ENCODE measurements at regions not wholly inside any gene's neighbourhood (a gene's known extent, or its start where the extent isn't known, plus 50 kb on each side); places are given as distances from the start of the nearest gene placed in this dataset.

- TF ChIP-seq CTCF (conservative IDR thresholded peaks at IDR 0.05; ENCODE audit: low read depth, low read length) (no peak), EZH2 (IDR thresholded peaks at IDR 0.05; ENCODE audit: borderline replicate concordance, low read depth, low read length, poor library complexity, severe bottlenecking) (no peak)
Observed at GRCh38 chr10:57786850-57787750, 480.6 kb downstream of the IPMK start.
